GM19023 (cell line): ENCODE measurements at regions not wholly inside any gene's neighbourhood (a gene's known extent, or its start where the extent isn't known, plus 50 kb on each side); places are given as distances from the start of the nearest gene placed in this dataset.

ENCODE experiments used
- ATAC-seq: cut with Tn5 transposase; IDR thresholded peaks from one replicate; pipeline ENCODE4 v1.9.1; 2021; ENCODE audit warnings: mild to moderate bottlenecking, moderate library complexity; ENCODE audit not compliant: unreplicated experiment

DNA sequence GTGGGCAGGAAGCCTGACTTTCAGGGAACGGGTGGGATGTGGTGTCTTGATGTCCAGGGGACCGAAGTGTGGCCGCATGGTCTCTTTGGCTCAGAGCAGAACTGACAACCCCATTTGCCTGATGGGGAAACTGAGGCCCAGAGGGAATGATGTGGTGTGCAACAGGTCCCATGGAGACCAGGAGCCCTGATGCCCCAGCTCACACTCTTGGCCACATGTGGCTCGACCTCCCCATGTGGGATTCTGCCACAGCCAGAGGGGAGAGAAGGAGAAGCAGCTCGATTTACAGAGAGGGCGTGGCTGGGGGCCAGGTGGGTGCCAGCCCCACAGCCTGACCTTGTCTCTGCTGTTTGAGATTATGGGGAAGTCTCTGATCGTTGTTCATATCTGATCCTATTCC is 128.1 kb downstream of the TEX29 start:
- ATAC-seq, result no peak

GRCh38 chr13:111449041-111449440 is 128.6 kb downstream of the TEX29 start:
- no peak for ATAC-seq

GRCh38 chr13:111451402-111451801 is 131.0 kb downstream of the TEX29 start:
- ATAC-seq, result no peak

DNA sequence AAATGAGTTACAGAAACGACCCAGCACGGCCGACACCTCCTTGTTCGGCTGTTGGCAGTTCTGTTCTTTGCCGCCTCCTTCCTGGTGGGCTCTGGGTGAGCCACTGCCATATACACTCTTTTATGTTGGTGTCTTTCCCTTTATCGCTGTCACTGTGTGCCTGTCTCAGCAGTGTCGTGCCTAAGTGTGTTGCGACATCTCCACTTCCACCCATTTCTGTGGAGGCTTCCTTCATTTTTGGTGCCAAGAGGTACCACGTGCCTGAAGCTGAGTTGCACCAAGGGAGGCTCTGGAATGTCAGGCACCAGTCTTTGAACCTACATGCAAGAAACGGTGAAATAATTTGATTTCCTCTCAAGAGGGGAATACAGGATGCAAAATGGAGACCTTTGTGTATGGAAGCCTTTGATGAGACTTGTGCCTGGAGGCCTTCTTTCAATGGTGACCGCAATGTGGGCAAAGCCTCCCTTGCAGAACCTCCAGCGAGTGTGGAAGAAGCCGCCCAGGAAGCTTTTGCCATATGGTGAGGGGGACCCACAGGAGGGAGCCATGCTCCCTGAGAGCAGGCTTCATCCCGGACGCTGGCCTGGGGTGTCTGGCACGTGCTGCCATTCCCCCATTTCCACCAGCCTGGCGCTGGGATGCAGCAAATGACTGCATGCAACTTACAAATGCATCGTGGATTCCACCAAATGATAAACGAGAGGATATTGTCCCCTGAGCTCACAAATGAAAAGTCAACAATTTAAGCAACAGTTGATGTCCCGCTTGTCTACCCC is 136.2 kb downstream of the TEX29 start:
- no peak for ATAC-seq

GRCh38 chr13:111458001-111458531 is 137.6 kb downstream of the TEX29 start:
- ATAC-seq, result no peak

DNA sequence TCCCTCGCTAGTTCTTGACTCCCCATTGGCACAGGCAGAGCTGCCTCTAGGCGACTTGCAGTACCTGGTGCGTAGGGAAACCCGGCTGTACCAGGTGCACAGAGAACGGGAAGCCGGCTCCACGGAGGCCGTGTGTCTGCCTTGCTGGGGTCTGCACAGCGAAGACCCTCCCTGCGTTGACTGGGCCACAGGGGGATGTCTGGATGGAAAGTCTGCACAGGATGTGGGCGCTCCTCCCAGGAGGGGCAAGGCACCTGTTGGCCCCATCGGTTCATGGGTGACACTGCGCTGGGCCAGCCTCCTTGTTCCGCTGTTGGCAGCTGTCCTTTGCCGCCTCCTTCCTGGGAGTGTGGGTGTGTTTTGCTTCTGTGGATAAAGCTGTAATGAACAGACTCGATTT is 138.3 kb downstream of the TEX29 start:
- no peak for ATAC-seq

GRCh38 chr13:111459803-111460547 is 139.5 kb downstream of the TEX29 start:
- ATAC-seq, result no peak

GRCh38 chr13:111460548-111461444 is 140.4 kb downstream of the TEX29 start:
- ATAC-seq, result no peak

DNA sequence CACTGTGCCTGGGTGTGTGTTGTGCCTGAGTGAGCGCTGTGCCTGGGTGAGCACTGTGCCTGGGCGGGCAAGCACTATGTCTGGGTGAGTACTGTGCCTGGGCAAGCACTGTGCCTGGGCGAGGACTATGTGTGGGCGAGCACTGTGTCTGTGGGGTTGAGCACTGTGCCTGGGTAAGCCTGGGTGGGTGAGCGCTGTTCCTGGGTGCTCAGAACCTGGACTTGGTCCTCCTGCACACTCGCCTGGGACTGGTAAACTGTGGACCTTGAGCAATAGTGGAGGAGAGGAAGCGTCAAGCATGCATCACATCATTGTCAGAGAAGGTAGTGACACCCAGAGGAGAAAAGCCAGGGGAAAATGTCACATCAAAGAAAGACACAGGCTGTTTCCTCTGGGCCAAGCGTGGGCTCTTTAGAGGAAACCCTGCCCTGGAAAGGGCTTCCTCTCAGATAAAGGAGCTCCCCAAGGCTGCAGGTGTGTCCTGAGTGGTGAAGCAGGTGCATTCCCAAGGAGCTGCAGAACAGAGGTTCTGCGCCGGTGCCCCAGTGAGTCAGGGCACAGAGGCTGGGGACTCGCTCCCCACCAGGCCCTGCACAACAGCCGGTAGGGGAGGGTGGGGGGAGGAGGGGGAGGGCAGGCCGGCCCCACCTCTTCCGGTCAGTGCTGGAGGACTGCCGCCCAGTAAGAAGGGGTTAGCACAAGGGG is 141.2 kb downstream of the TEX29 start:
- ATAC-seq, result no peak

DNA sequence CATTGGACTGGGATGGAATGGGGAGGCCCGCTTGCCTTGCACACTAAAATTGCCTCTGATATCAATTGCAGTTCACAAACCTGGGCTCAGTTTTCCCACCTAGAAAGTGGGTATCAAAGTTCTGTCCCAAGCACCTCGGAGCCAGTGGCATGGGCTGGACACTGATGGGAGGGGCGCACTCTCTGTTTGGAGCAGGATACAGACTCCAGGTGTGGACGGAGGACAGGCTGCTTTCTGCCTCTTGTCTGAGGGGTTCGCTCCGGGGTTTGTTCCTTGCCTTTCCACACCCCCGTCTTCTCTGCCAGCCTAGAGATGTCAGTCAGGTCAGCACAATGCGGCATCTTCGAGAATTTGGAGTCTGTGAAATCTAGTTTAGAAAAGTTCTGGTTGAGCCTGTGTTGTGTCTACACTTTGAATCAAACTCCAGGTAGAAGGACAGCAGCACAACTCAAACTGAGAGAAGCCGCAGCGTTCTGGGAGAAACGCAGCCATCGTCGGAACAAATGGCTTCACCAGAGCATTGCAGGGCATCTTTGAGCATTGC is 141.9 kb downstream of the TEX29 start:
- no peak for ATAC-seq

- no peak for ATAC-seq
Measured at GRCh38 chr13:111462944-111463343, 142.5 kb downstream of the TEX29 start.

GRCh38 chr13:111467111-111467890 is 146.9 kb downstream of the TEX29 start:
- ATAC-seq, result no peak

DNA sequence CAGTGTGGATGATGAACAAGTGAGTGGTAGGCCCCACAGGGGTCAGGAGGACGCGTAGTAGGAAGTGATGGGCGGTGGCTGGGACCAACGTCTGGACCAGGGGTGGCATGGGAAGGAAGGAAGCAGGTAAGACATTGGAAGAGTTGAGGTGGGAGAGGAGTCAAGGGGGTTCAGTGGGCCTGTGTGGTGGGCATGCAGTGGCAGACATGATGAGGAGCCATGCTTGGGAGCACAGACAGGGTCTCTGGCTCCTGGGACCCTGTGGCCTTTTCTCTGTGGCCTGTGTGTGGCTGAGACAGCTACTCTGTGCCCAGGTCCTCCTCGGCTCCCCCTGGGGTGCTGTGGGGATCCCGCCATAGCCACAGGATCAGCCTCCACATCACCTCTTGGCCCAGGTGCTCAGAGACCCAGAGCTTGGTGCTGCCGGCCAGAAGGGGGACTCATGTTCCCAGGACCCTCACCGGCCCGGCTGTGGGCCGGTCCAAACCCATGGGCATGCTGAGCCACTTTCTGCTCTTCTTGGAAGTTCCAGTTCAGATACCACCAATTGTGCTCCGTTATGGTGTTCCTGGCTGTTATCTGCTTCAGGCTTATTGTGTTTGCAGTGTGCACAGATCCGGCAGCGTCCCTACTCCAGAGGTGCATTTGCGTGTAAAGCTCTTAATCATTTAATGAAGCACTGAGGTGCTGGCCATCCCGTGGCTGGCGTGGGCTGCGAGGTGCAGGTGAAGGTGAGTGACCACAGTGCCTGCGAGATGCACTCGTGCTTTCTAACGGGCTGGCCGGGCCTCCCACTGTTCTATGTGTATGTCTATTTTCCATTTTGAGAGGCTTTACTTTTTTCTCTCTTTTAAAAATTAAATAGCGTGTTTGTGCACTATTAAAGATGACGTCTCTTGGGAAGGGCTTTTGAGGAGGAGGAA is 147.9 kb downstream of the TEX29 start:
- no peak for ATAC-seq

DNA sequence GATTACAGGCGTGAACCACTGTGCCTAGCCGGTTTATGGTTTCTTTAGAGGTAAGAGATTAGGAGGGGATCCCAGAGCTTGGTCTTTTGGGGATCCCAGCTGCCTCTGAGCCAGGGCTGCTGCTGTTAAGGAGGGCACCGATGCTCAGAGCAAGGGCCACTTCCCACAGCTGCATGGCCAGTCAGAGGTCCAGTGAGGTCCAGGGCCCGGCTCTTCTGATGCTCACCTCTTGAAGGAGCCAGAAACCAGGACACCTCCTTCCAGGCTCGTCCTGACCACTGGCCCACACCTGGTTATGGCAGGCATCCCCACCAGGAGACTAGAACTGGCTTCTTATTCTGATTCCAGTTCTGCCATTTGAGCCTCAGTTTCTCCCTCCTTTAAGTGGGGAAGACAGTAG is 149.0 kb downstream of the TEX29 start:
- no peak for ATAC-seq

DNA sequence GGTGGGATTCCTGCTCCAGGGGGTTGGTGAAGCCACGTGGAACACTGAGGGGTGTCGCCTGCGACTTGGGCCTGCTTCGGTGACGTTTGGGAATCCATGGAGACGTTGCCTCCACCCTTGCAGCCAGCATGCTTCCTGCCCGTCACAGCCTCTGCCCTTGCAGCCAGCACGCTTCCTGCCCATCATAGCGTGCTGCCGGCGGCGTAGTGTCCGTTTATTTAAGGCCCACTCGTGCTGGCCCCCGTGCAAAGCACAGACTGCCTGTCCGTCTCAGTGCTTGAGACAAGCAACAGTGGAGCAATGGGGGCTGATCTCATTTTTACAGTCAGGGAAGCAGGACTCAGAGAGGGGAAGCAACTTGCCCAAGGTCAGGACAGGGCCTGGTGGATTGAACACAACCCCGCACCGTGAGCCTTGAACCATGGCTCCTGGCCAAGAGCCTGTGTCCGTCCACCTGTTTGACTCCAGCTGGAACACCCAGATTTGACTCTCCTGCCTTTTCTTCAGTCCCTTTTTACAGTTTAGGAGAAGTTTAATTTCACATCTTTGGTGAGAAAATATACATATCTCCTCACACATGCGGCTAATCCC is 149.6 kb downstream of the TEX29 start:
- no peak for ATAC-seq

DNA sequence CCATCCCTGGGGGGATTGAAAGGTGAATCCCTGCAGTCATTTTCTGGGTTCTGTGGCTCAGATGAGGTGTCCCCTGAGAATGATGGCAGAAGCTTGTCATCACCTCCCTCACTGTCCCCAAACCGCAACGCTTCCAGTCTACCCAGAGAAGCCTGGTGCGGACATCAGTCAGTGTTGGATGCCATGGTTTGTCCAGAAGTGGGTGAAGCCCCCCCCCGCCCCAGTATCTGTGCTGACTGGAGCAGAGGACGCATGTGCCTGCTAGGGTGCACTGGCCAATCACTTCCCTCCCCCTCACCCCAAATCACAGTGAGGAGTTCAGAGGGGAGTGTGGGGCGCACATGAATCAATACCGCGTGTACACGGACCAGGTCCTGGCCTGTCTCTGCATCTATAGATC is 150.5 kb downstream of the TEX29 start:
- ATAC-seq, result no peak

DNA sequence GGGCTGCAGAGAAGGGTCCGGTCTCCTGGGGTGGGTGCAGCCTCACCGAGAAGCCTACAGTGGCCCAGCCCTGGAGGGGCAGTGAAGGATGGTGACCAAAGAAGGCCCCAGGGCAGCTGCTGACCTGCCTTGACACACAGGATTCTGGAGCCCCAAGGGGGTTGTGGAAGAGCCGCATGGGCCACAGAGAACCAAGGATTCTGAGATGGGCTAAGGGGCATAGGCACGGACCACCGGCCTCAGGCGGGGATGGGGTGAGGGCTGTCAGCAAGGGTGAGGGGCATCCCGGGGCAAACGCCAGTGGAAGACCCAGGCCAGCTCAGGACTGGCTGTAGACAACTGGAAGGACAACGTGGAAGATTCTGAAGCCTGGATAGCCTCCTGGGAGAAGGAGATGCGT is 151.6 kb downstream of the TEX29 start:
- no peak for ATAC-seq
